HG03575 (cell line): ENCODE measurements at regions not wholly inside any gene's neighbourhood (a gene's known extent, or its start where the extent isn't known, plus 50 kb on each side); places are given as distances from the start of the nearest gene placed in this dataset.

Source experiments
- ATAC-seq: cut with Tn5 transposase; IDR thresholded peaks from one replicate; pipeline ENCODE4 v1.9.1; 2021; ENCODE audit not compliant: unreplicated experiment, insufficient number of reproducible peaks, low FRiP score; ENCODE audit errors: extremely low read depth

GRCh38 chr3:26522919-26523318, 99.7 kb upstream of the LRRC3B start:
- ATAC-seq: no peak

DNA sequence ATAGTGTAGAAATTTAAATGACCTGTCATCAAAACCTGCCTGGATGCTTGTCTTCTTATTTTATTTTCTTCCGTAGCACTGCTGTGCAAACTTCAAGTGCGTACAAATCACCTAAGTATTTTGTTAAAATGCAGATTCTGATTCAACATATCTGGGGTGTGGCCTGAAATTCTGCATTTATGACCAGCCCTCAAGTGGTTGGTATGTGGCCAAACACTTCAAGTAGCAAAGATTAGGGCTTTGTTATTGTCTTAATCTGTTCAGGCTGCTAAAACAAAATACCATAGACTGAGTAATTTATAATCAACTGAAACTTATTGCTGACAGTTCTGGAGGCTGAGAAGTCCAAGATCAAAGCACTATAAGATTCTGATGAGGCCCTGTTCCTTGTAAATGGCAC, 97.6 kb upstream of the LRRC3B start:
- ATAC-seq: no peak

DNA sequence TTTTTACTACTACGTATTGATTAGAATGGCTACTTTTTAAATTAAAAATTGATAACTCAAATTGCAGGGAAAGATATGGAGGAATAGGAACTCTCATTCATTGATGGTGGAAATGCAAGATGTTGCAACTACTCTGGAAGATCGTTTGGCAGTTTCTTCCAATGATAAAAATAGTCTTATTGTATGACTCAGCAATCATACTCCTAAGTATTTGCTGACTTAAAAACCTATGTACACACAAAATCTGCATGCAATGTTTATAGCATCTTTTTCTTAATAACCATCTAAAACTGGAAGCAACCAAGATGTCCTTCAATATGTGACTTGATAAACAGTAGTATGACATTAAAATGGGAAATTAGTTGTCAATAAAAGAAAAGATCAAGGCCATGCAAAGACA, 87.4 kb upstream of the LRRC3B start:
- no peak for ATAC-seq

DNA sequence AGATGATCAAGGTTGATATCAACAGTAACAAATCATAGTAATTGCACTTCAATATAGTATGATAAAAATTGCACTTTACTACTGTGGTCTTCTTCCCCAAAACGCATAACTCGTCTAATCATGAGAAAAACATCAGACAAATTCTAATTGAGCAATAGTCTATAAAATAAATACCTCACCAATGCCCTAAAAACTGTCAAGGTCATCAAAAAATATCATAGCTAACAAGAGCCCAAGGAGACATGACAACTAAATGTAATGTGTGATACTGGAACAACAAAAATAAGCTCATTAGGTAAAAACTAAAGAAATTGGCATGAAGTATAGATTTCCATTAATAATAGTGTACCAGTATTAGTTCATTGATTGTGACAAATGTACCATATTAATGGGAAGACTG, 85.6 kb upstream of the LRRC3B start:
- no peak for ATAC-seq

DNA sequence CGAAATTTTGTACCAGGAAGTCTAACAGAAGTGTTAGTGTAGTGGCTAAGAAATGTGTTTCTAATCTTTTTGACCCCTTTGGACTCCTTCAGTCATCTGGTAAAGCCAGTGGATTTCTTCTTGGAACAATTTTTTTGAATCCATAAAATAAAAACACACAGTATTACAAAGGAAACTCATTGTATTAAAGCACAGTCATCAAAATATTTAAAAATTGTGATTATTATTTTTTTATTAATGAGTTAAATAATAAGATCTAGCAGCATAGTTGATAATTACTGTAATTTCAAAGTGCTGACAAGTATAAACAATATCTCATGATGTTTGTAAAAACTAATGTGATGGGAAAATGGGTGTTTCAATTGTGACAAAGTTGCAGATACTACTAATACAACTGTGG, 72.2 kb upstream of the LRRC3B start:
- no peak for ATAC-seq

- ATAC-seq: no peak
Observed at GRCh38 chr3:26556637-26557036, 65.9 kb upstream of the LRRC3B start.

GRCh38 chr3:26558257-26558656, 64.3 kb upstream of the LRRC3B start:
- no peak for ATAC-seq

DNA sequence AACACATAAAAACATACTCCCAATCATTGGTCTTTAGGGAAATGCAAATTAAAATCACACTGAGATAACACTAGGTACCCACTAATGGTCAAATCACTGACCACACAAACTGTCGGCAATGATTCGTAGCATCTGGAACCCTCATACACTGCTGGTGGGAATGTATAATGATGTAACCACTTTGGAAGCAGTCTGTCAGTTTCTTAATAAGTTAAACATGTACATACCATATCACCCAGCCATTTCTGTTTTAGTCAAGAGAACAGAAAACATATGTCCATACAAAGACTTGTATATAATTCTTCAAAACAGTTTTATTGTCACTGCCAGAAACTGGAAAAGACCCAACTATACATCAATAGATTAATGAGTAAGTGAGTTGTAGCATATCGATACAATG, 63.3 kb upstream of the LRRC3B start:
- ATAC-seq: no peak

DNA sequence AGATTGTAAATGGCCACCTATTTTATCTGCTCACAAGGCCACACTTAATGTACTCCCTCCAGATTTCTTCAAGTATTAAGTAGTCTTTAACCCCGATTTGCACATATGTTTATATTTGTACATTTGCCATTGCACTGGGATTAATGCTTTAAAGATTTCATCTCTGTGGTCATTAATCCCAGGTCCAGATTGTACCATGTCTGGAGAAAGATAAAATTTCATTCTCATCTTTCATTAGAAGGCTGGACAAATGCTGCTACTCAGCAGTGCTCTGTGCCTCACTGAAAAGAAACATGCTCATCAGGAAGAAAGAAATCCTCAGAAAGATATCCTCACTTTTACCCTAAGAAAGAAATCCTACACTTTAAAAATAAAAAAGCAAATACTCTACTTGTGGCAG, 62.5 kb upstream of the LRRC3B start:
- no peak for ATAC-seq

GRCh38 chr3:26562021-26562768, 60.4 kb upstream of the LRRC3B start:
- ATAC-seq: no peak
